PC-9 (cell line): ENCODE measurements at regions not wholly inside any gene's neighbourhood (a gene's known extent, or its start where the extent isn't known, plus 50 kb on each side); places are given as distances from the start of the nearest gene placed in this dataset.

ENCODE experiments used
- EZH2 ChIP-seq: fragments of 200-600 bp; sonication (generic); IDR thresholded peaks from 2 replicates; pipeline ENCODE4 v1.8.0; 2017; ENCODE audit warnings: antibody characterized with exemption, low read depth
- TF ChIP-seq, protein P1 (sequence below): fragments of 200-600 bp; sonication (generic); conservative IDR thresholded peaks from 2 replicates; pipeline ENCODE4 v1.6.1; 2017; ENCODE audit warnings: mixed run types, antibody characterized with exemption, mild to moderate bottlenecking, moderate library complexity

DNA sequence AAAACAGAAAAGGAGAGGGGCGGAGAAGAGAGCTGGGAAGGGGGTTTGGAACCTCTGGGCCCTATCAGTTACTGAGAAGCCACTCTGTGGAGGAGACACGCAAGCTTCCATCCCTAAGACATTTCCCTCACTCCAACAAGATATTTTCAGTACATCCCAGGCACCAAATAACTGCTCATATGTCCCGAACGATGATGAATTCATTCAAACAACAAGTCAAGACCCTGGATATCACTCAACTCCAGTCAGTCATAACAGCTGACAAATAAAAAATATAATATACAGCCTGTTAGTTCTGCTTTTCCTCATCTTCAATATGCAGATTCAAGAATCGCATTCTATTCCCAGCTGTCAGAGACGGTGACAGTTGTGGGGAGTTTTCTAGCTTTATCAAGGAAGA lies 104.0 kb upstream of the ZFHX3 start:
- TF ChIP-seq, protein P1, sequence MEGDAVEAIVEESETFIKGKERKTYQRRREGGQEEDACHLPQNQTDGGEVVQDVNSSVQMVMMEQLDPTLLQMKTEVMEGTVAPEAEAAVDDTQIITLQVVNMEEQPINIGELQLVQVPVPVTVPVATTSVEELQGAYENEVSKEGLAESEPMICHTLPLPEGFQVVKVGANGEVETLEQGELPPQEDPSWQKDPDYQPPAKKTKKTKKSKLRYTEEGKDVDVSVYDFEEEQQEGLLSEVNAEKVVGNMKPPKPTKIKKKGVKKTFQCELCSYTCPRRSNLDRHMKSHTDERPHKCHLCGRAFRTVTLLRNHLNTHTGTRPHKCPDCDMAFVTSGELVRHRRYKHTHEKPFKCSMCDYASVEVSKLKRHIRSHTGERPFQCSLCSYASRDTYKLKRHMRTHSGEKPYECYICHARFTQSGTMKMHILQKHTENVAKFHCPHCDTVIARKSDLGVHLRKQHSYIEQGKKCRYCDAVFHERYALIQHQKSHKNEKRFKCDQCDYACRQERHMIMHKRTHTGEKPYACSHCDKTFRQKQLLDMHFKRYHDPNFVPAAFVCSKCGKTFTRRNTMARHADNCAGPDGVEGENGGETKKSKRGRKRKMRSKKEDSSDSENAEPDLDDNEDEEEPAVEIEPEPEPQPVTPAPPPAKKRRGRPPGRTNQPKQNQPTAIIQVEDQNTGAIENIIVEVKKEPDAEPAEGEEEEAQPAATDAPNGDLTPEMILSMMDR = no peak
- TF ChIP-seq EZH2 = no peak
